Loucy (cell line): ENCODE measurements at regions not wholly inside any gene's neighbourhood (a gene's known extent, or its start where the extent isn't known, plus 50 kb on each side); places are given as distances from the start of the nearest gene placed in this dataset.

ENCODE experiments used
- H2AFZ ChIP-seq: fragments of 200-600 bp; sonication (generic); 2 replicates; pipeline ENCODE4 v1.6.0; 2016; ENCODE audit warnings: antibody characterized with exemption, mild to moderate bottlenecking, low read length, moderate library complexity
- H3F3A ChIP-seq: fragments of 200-600 bp; 2 replicates; pipeline ENCODE4 v1.6.0; 2016; ENCODE audit warnings: antibody characterized with exemption, low read depth, mild to moderate bottlenecking
- H3K27me3 ChIP-seq: fragments of 200-600 bp; sonication (generic); 2 replicates; pipeline ENCODE4 v1.6.1; 2014; ENCODE audit warnings: low read length, mild to moderate bottlenecking; ENCODE audit not compliant: insufficient read depth, poor library complexity, severe bottlenecking
- H3K36me3 ChIP-seq: fragments of 200-600 bp; sonication (generic); 2 replicates; pipeline ENCODE4 v1.6.1; 2016; ENCODE audit warnings: low read length; ENCODE audit not compliant: insufficient read depth
- H3K4me1 ChIP-seq: fragments of 200-600 bp; sonication (generic); 2 replicates; pipeline ENCODE4 v1.5.1; 2014; ENCODE audit warnings: low read length, mild to moderate bottlenecking; ENCODE audit not compliant: insufficient read depth, poor library complexity, severe bottlenecking
- H3K4me2 ChIP-seq: fragments of 200-600 bp; sonication (generic); 2 replicates; pipeline ENCODE4 v1.6.0; 2014; ENCODE audit warnings: antibody characterized with exemption, low read length, low read depth, mild to moderate bottlenecking; ENCODE audit not compliant: poor library complexity, severe bottlenecking
- H3K4me3 ChIP-seq: fragments of 200-600 bp; sonication (generic); 2 replicates; pipeline ENCODE4 v1.5.1; 2014; ENCODE audit warnings: low read length, mild to moderate bottlenecking, mixed read lengths; ENCODE audit not compliant: poor library complexity, severe bottlenecking
- H3K79me2 ChIP-seq: fragments of 200-600 bp; sonication (generic); 2 replicates; pipeline ENCODE4 v1.6.1; 2014; ENCODE audit warnings: low read length; ENCODE audit not compliant: insufficient read depth
- H3K9ac ChIP-seq: fragments of 200-600 bp; sonication (generic); 2 replicates; pipeline ENCODE4 v1.6.0; 2014; ENCODE audit warnings: mild to moderate bottlenecking, low read depth, low read length, moderate library complexity; ENCODE audit not compliant: poor library complexity, severe bottlenecking
- H3K9me2 ChIP-seq: fragments of 200-600 bp; sonication (generic); replicated peaks from 2 replicates; pipeline ENCODE4 v1.6.1; 2016; ENCODE audit warnings: low read depth, low read length, mixed read lengths
- H3K9me3 ChIP-seq: fragments of 200-600 bp; sonication (generic); 2 replicates; pipeline ENCODE4 v1.6.1; 2014; ENCODE audit warnings: mild to moderate bottlenecking, antibody characterized with exemption, low read length, low read depth; ENCODE audit not compliant: insufficient read depth
- H4K20me1 ChIP-seq: fragments of 200-600 bp; sonication (generic); 2 replicates; pipeline ENCODE4 v1.6.0; 2014; ENCODE audit warnings: antibody characterized with exemption, low read length, mild to moderate bottlenecking; ENCODE audit not compliant: insufficient read depth, poor library complexity, severe bottlenecking
- CTCF ChIP-seq: fragments of 200-600 bp; sonication (generic); conservative IDR thresholded peaks from 2 replicates; pipeline ENCODE4 v1.5.1; 2014; ENCODE audit warnings: mild to moderate bottlenecking, antibody characterized with exemption, low read length
- EZH2phosphoT487 ChIP-seq: fragments of 200-600 bp; IDR thresholded peaks from 2 replicates; pipeline ENCODE4 v1.6.1; 2018; ENCODE audit warnings: antibody characterized with exemption, mild to moderate bottlenecking, moderate library complexity, borderline replicate concordance

GRCh38 chr2:107128381-107128780, 242.4 kb upstream of the ST6GAL2 start:
- H3K9ac ChIP-seq = no peak overlapping the region
- H3K4me1 ChIP-seq = no peaks in the 10 kb centered on the region
- no peak overlapping the region for H2AFZ ChIP-seq
- TF ChIP-seq EZH2phosphoT487 (no peak), CTCF (no peak)
- no peaks in the 10 kb centered on the region for H3F3A ChIP-seq
- no peaks in the 10 kb centered on the region for H3K79me2 ChIP-seq
- H3K4me2 ChIP-seq = no peak overlapping the region
- H3K9me2 ChIP-seq = no peaks in the 10 kb centered on the region
- H3K36me3 ChIP-seq = no peaks in the 10 kb centered on the region
- H4K20me1 ChIP-seq = no peaks in the 10 kb centered on the region
- H3K27me3 ChIP-seq = no peaks in the 10 kb centered on the region
- no peak overlapping the region for H3K4me3 ChIP-seq
- no peaks in the 10 kb centered on the region for H3K9me3 ChIP-seq

- H3F3A ChIP-seq = no peaks in the 10 kb centered on the region
- H3K9me2 ChIP-seq = no peaks in the 10 kb centered on the region
- no peaks in the 10 kb centered on the region for H3K27me3 ChIP-seq
- no peak overlapping the region for H3K4me2 ChIP-seq
- no peak for TF ChIP-seq CTCF
- no peaks in the 10 kb centered on the region for H3K36me3 ChIP-seq
- H3K79me2 ChIP-seq = no peaks in the 10 kb centered on the region
- H4K20me1 ChIP-seq = no peaks in the 10 kb centered on the region
- no peaks in the 10 kb centered on the region for H3K9me3 ChIP-seq
- no peaks in the 10 kb centered on the region for H3K4me1 ChIP-seq
- H3K4me3 ChIP-seq = no peak overlapping the region
- H2AFZ ChIP-seq = no peak overlapping the region
- no peak overlapping the region for H3K9ac ChIP-seq
These were observed 246.1 kb upstream of the ST6GAL2 start for GRCh38 chr2:107132070-107132469.

GRCh38 chr2:107132746-107133145, 246.8 kb upstream of the ST6GAL2 start:
- Histone ChIP-seq H3K4me1 (no peaks in the 10 kb centered on the region), H3K79me2 (no peaks in the 10 kb centered on the region), H4K20me1 (no peaks in the 10 kb centered on the region), H2AFZ (no peak overlapping the region), H3K27me3 (no peaks in the 10 kb centered on the region), H3K9me3 (no peaks in the 10 kb centered on the region), H3K4me2 (no peak overlapping the region), H3K4me3 (no peak overlapping the region), H3K36me3 (no peaks in the 10 kb centered on the region), H3K9ac (no peak overlapping the region), H3K9me2 (no peaks in the 10 kb centered on the region), H3F3A (no peaks in the 10 kb centered on the region)
- TF ChIP-seq EZH2phosphoT487 (no peak), CTCF (no peak)
